ENCODE measurements at regions not wholly inside any gene's neighbourhood (a gene's known extent, or its start where the extent isn't known, plus 50 kb on each side); places are given as distances from the start of the nearest gene placed in this dataset.

DNA sequence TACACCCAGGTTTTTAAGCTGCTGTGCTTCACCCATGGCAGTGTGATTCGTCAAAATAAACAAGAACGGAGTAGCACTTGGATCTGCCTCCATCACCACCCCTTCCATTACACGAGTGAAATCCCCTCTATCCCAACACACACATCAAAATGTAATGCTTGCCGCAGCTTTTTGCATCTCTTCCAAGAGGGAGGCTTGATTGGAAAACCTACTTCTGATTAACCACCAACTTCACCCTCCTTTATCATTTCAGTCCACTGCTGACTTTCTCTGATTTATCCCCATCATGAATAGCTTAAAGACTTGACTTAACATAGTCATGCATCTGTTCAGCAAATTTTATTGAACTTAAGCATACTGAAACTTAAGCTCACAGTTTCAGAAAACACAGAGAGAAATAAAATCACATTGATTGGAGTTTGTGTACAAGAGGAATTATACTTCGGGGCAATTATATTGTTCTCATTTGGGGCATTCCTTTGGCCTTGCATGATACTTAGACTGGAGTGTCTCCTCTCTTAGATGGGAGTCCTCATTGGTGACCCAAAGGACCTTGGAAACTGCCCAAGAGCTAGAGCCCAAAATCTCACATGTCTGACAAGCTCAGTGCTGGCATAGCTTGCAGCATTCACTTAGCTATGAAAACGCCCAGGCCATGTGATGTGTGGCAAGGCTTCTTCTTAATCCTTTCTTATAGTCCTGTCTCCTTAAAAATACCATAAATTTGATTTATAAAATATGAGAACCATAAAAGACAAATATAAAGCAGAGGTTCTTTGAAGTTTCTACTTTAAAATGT is 124.3 kb upstream of the UMPS start:
- TF ChIP-seq EZH2phosphoT487 (IDR thresholded peaks at IDR 0.05; ENCODE audit: borderline replicate concordance), result no peak
- TF ChIP-seq, protein P1, sequence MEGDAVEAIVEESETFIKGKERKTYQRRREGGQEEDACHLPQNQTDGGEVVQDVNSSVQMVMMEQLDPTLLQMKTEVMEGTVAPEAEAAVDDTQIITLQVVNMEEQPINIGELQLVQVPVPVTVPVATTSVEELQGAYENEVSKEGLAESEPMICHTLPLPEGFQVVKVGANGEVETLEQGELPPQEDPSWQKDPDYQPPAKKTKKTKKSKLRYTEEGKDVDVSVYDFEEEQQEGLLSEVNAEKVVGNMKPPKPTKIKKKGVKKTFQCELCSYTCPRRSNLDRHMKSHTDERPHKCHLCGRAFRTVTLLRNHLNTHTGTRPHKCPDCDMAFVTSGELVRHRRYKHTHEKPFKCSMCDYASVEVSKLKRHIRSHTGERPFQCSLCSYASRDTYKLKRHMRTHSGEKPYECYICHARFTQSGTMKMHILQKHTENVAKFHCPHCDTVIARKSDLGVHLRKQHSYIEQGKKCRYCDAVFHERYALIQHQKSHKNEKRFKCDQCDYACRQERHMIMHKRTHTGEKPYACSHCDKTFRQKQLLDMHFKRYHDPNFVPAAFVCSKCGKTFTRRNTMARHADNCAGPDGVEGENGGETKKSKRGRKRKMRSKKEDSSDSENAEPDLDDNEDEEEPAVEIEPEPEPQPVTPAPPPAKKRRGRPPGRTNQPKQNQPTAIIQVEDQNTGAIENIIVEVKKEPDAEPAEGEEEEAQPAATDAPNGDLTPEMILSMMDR (conservative IDR thresholded peaks at IDR 0.05; ENCODE audit: low read length), result no peak

Measured in Loucy (cell line).